ENCODE measurements at regions not wholly inside any gene's neighbourhood (a gene's known extent, or its start where the extent isn't known, plus 50 kb on each side); places are given as distances from the start of the nearest gene placed in this dataset.

- H3K27me3 Mint-ChIP-seq: no peaks in the 10 kb centered on the region
- H3K9me3 Mint-ChIP-seq (ENCODE audit: low read depth): no peaks in the 10 kb centered on the region
- no peaks in the 10 kb centered on the region for H3K36me3 Mint-ChIP-seq (ENCODE audit: insufficient read depth)
- DNase-seq (ENCODE audit: low spot score, unreplicated experiment): no peak
- H3K4me3 Mint-ChIP-seq (ENCODE audit: low read depth): no peak overlapping the region
- no peak for TF ChIP-seq CTCF (IDR thresholded peaks at IDR 0.05; ENCODE audit: unreplicated experiment)
- H3K27ac Mint-ChIP-seq: no peak overlapping the region
- peaks cover 9% of the 10 kb centered on the region for H3K4me1 Mint-ChIP-seq (ENCODE audit: low read depth)
Observed at GRCh38 chr3:34998902-34999301, 640.4 kb upstream of the ARPP21 start.

GRCh38 chr3:35012214-35012613, 627.1 kb upstream of the ARPP21 start:
- no peak for TF ChIP-seq CTCF (IDR thresholded peaks at IDR 0.05; ENCODE audit: unreplicated experiment)
- Mint-ChIP-seq H3K27ac (no peak overlapping the region), H3K4me1 (ENCODE audit: low read depth) (no peaks in the 10 kb centered on the region), H3K4me3 (ENCODE audit: low read depth) (no peak overlapping the region), H3K9me3 (ENCODE audit: low read depth) (no peaks in the 10 kb centered on the region), H3K36me3 (ENCODE audit: insufficient read depth) (no peaks in the 10 kb centered on the region), H3K27me3 (no peaks in the 10 kb centered on the region)
- no peak for DNase-seq (ENCODE audit: low spot score, unreplicated experiment)

GRCh38 chr3:35028157-35028556, 611.2 kb upstream of the ARPP21 start:
- no peak overlapping the region for H3K27ac Mint-ChIP-seq
- no peaks in the 10 kb centered on the region for H3K27me3 Mint-ChIP-seq
- H3K9me3 Mint-ChIP-seq (ENCODE audit: low read depth): peaks cover 31% of the 10 kb centered on the region
- no peaks in the 10 kb centered on the region for H3K4me1 Mint-ChIP-seq (ENCODE audit: low read depth)
- TF ChIP-seq CTCF (IDR thresholded peaks at IDR 0.05; ENCODE audit: unreplicated experiment): no peak
- no peak overlapping the region for H3K4me3 Mint-ChIP-seq (ENCODE audit: low read depth)
- no peak for DNase-seq (ENCODE audit: low spot score, unreplicated experiment)
- H3K36me3 Mint-ChIP-seq (ENCODE audit: insufficient read depth): peaks cover 6% of the 10 kb centered on the region

- DNase-seq (ENCODE audit: low spot score, unreplicated experiment): no peak
- Mint-ChIP-seq H3K4me1 (ENCODE audit: low read depth) (no peaks in the 10 kb centered on the region), H3K27me3 (no peaks in the 10 kb centered on the region), H3K4me3 (ENCODE audit: low read depth) (no peak overlapping the region), H3K36me3 (ENCODE audit: insufficient read depth) (no peaks in the 10 kb centered on the region), H3K9me3 (ENCODE audit: low read depth) (no peaks in the 10 kb centered on the region), H3K27ac (no peak overlapping the region)
- no peak for TF ChIP-seq CTCF (IDR thresholded peaks at IDR 0.05; ENCODE audit: unreplicated experiment)
Observed at GRCh38 chr3:35042210-35042991, 596.9 kb upstream of the ARPP21 start.

- Mint-ChIP-seq H3K9me3 (ENCODE audit: low read depth) (no peaks in the 10 kb centered on the region), H3K27ac (no peak overlapping the region), H3K36me3 (ENCODE audit: insufficient read depth) (no peaks in the 10 kb centered on the region), H3K4me1 (ENCODE audit: low read depth) (no peaks in the 10 kb centered on the region), H3K4me3 (ENCODE audit: low read depth) (no peak overlapping the region), H3K27me3 (no peaks in the 10 kb centered on the region)
- no peak for DNase-seq (ENCODE audit: low spot score, unreplicated experiment)
- TF ChIP-seq CTCF (IDR thresholded peaks at IDR 0.05; ENCODE audit: unreplicated experiment): no peak
Observed at GRCh38 chr3:35043040-35043439, 596.3 kb upstream of the ARPP21 start.
